ENCODE measurements at regions not wholly inside any gene's neighbourhood (a gene's known extent, or its start where the extent isn't known, plus 50 kb on each side); places are given as distances from the start of the nearest gene placed in this dataset.
"Not testable (repeated sequence)": the region's sequence is repeated elsewhere in the genome, so short reads cannot be mapped to it uniquely, and the experiment has no call there.

- no peak for DNase-seq
These were observed 158.8 kb upstream of the GADL1 start for GRCh38 chr3:31053299-31053698.

- no peak for DNase-seq
These were observed 159.6 kb upstream of the GADL1 start for GRCh38 chr3:31054032-31054431.

- DNase-seq: no peak
These were observed 161.3 kb upstream of the GADL1 start for GRCh38 chr3:31055757-31056156.

- no peak for DNase-seq
These were observed 163.4 kb upstream of the GADL1 start for GRCh38 chr3:31057891-31058290.

GRCh38 chr3:31064021-31064420 lies 169.6 kb upstream of the GADL1 start:
- no peak for DNase-seq

GRCh38 chr3:31065765-31066164 lies 171.3 kb upstream of the GADL1 start:
- no peak for DNase-seq

- DNase-seq: no peak
These were observed 172.5 kb upstream of the GADL1 start for GRCh38 chr3:31067004-31067403.

GRCh38 chr3:31075471-31075870 lies 181.0 kb upstream of the GADL1 start:
- DNase-seq: no peak

GRCh38 chr3:31075876-31076275 lies 181.4 kb upstream of the GADL1 start:
- DNase-seq: no peak

- DNase-seq: no peak
These were observed 182.7 kb upstream of the GADL1 start for GRCh38 chr3:31077021-31077601.

GRCh38 chr3:31077826-31078225 lies 183.4 kb upstream of the GADL1 start:
- DNase-seq: no peak

GRCh38 chr3:31079689-31080088 lies 185.2 kb upstream of the GADL1 start:
- no peak for DNase-seq

GRCh38 chr3:31081018-31081662 lies 186.7 kb upstream of the GADL1 start:
- DNase-seq: no peak

- DNase-seq: no peak
These were observed 191.7 kb upstream of the GADL1 start for GRCh38 chr3:31086148-31086547.

- DNase-seq: no peak
These were observed 192.2 kb upstream of the GADL1 start for GRCh38 chr3:31086698-31087097.

GRCh38 chr3:31091748-31092147 lies 197.3 kb upstream of the GADL1 start:
- DNase-seq: no peak

GRCh38 chr3:31092748-31093589 lies 198.5 kb upstream of the GADL1 start:
- DNase-seq: no peak

- DNase-seq: no peak
These were observed 199.1 kb upstream of the GADL1 start for GRCh38 chr3:31093606-31094005.

- DNase-seq: no peak
These were observed 199.6 kb upstream of the GADL1 start for GRCh38 chr3:31094048-31094447.

GRCh38 chr3:31095255-31095654 lies 200.8 kb upstream of the GADL1 start:
- no peak for DNase-seq

- no peak for DNase-seq
These were observed 202.4 kb upstream of the GADL1 start for GRCh38 chr3:31096661-31097395.

GRCh38 chr3:31100519-31100918 lies 206.1 kb upstream of the GADL1 start:
- no peak for DNase-seq

GRCh38 chr3:31101285-31101684 lies 206.8 kb upstream of the GADL1 start:
- DNase-seq: not testable (repeated sequence)
